ENCODE measurements at regions not wholly inside any gene's neighbourhood (a gene's known extent, or its start where the extent isn't known, plus 50 kb on each side); places are given as distances from the start of the nearest gene placed in this dataset.

- no peak for DNase-seq
Observed at GRCh38 chr5:124692950-124693349, 53.5 kb downstream of the ZNF608 start.

GRCh38 chr5:124692324-124692723, 54.1 kb downstream of the ZNF608 start:
- DNase-seq = no peak

- no peak for DNase-seq
Observed at GRCh38 chr5:124689653-124690052, 56.8 kb downstream of the ZNF608 start.

GRCh38 chr5:124686239-124687004, 60.0 kb downstream of the ZNF608 start:
- DNase-seq = no peak

DNA sequence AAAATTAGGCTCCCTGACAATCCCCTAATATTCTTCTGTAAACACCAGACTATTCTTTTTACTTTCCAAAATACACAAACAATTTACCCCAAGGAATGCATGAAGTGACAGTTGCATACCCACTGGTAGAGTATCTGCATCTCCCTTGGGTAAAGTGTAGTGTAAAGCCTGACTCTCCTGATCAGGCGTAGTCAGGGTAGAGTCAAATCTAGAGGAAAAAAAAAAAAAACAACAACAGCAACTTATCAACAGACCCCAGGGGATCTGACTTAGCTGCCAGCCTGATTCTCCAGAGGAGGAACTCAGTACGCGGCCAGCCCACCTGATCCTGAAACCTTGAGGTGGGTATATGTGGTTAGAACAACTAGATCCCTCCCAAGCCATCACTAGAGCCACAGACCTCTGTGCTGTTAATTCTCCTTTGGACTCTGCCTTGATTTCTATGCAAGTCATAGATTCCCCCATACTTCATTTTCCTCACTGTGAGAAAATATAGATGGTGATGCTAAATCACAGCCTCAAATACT, 61.0 kb downstream of the ZNF608 start:
- DNase-seq = no peak

DNA sequence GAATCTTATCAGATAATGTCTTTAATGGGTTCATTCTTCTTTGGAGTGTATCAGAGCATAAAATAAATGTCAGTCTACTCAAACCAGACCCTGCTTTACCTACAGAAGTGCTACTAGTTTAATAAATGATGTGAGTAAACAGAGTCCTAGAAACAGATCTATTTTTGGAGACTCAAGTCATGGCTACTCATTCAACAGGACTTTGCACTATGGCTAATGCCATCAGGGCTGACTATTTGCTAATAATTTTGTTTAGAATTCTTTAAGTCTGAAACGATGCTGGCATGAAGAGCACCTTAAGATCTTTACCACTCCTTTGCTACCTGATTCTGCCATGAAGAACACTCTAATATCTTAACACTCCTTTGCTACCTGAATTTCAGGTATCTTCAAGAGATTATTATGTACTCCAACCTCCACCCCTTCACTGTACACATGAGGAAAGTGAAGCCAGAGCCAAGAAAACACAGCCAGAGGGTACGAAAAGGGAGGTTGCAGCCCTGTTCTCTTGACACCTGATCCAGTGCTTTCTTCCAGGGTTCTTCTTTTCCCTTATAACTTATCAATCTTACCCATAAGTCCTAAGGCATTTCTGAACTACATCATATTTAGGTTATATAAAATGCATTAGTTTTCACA, 62.4 kb downstream of the ZNF608 start:
- no peak for DNase-seq

- no peak for DNase-seq
Observed at GRCh38 chr5:124679578-124680199, 66.8 kb downstream of the ZNF608 start.

DNA sequence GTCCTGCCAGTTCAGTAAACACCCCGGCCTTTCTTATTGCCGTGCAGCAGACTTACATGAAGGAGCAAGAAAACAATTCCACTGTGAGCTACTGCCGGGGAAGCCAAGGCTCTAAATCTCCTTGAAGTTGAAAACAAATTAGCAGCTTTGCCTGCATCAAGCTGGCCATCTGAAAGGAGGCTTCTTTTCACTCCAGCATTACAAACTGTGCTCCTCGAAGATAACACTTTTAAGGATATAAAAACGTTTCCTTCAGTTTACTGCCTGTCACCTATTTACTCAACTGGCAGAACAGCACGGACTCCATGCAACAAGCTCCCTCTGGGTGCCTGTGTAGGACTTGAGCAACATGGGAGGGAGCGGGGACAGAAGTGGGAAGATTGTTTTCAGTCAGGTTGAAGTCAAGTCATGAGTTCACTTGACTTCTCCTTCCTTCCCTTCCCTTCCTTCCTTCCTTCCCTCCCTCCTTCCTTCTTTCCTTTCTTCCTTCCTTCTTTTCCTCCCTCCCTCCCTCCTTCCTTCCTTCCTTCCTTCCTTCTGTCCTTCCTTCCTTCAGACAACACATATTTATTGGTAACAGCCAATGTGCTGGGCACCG, 67.4 kb downstream of the ZNF608 start:
- DNase-seq = no peak

- no peak for DNase-seq
Observed at GRCh38 chr5:124678468-124678867, 68.0 kb downstream of the ZNF608 start.

GRCh38 chr5:124677374-124678351, 68.8 kb downstream of the ZNF608 start:
- DNase-seq = no peak

GRCh38 chr5:124675931-124676846, 70.2 kb downstream of the ZNF608 start:
- no peak for DNase-seq

- DNase-seq = no peak
Observed at GRCh38 chr5:124671193-124671592, 75.2 kb downstream of the ZNF608 start.

DNA sequence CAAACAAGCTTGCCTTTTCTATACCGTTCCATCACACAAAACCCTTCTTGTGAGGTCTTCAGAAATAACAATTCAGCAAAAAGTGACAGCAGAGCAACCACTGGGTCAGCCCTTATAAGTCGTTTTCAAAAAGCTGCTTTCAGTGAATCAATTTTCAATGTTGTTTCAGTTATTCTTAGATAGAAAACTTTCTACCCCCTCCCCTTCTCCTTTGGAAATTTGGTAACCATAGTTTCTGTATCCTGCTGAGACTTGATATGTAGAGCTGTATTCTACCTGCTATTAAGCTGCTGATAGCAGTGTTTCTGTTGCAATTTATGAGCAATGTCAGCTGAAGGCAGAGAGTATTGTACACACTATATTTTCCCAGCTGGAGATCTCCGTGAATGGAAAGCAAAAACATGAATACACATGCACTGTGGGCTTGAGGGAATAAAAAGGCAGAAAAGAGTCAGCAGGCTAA, 75.7 kb downstream of the ZNF608 start:
- DNase-seq = no peak

- no peak for DNase-seq
Observed at GRCh38 chr5:124669956-124670721, 76.3 kb downstream of the ZNF608 start.

DNA sequence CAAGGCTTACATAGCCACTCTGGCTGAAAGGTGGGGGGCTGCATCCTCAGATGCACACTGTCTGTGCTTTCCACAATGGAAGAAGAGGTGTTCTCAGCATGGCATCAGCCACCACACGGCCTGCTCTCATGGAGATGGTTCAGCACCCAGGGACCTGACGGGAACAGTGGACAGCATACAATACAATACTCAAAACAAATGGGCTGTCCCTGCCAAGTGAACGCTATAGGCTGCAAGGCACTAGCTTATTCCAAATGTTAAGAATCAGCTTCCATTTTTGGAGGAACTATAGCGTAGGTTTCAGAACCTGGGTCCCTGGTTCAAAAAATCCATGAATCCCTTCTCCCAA, 77.2 kb downstream of the ZNF608 start:
- no peak for DNase-seq

DNA sequence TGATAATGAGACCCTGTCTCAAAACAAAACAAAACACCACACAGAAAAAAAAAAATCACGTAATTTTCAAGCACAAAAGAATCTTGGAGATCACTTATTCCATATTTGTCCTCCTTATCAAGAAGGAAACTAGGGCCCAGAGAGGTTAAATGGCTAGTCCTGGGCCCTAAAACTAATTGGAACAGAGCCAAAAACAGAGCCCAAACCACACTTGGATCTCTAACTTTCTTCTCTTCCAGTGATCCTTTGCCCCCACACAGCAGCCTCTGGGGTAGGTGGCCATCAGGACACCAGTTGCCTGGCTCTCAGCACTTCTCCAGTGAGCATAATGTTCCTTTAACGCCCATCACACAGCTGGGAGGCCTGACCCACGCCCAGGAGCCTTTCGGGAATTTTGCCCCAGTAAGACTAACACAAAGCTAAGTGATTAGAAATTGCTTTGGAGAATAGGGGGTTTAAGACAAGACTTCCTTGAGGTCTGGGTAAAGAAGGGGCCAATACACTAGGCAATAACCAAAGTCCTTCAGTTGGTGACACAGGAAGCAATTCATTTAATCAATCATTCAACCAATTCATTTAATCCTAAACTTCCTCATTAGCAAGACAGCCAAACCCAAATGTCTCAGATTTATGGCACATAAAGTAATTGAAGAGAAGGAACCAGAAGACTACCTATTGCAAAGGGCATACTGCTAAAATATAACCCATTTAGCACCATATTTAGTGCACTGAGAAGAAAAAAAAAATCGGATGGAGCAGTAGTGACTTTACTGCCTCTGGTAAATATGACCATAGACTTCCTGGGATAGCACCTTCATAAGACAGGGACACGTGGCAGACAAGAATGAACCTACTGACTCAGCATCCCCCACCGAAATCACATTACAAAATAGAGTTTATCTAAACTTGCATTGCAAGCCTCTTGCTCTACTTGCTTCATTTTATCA, 77.8 kb downstream of the ZNF608 start:
- no peak for DNase-seq

GRCh38 chr5:124665625-124666024, 80.8 kb downstream of the ZNF608 start:
- no peak for DNase-seq

DNA sequence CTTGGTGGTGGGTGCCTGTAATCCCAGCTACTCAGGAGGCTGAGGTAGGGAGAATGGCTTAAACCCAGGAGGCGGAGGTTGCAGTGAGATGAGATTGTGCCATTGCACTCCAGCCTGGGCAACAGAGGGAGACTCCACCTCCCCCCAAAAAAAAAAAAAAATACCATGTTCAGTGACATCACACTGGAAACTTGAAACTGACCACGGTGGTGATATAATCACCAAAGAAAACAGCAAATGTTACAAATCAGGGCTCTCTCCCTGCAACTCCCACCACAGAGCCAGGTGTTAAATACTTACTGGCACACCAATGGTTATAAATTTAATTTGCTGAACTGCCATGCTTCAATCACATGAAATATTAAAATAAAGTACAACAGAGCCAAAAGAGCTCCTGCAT, 81.4 kb downstream of the ZNF608 start:
- DNase-seq = no peak

DNA sequence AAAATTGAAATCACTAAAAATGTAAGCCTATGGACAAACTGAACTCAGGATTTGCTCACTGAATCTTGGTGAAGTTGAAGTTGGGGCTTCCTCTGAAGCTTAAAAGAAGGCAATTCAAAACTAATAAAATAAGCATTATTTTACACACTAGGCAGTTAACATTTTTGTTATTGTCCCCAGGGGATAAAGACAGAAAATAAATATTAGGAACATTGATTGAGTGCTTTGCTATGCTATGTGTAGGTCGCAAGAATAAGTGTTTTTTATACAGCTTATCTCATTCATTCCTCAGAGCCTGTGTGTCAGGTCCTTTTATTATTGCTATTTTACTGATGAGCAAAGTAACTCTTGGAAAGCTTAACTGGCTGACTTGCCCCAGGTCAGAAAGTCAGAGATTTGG, 82.2 kb downstream of the ZNF608 start:
- no peak for DNase-seq

All from CD4-positive, alpha-beta T cell treated with Interferon gamma for 1 hour (primary cell).